ENCODE measurements at regions not wholly inside any gene's neighbourhood (a gene's known extent, or its start where the extent isn't known, plus 50 kb on each side); places are given as distances from the start of the nearest gene placed in this dataset.

GRCh38 chr1:173360487-173361063 lies 116.6 kb upstream of the PRDX6 start:
- H3K27me3 ChIP-seq = no peaks in the 10 kb centered on the region
- 61 to 72% (median 68%) methylated on average over 3 of the region's 3 CpGs for WGBS, 4 donors
- intact Hi-C loops (cut with DNase I) = no loop called here
- H3K4me1 ChIP-seq (replicated peaks in 1 of 2) = no peaks in the 10 kb centered on the region
- no peak overlapping the region for H3K27ac ChIP-seq
- no peak for DNase-seq
- H3K4me3 ChIP-seq = no peak overlapping the region
- TF ChIP-seq POLR2A (IDR thresholded peaks at IDR 0.05) = no peak
- no peak for TF ChIP-seq CTCF (IDR thresholded peaks at IDR 0.05)
- H3K9me3 ChIP-seq (replicated peaks in 1 of 3) = no peaks in the 10 kb centered on the region
- H3K36me3 ChIP-seq (replicated peaks in 1 of 2) = no peaks in the 10 kb centered on the region

DNA sequence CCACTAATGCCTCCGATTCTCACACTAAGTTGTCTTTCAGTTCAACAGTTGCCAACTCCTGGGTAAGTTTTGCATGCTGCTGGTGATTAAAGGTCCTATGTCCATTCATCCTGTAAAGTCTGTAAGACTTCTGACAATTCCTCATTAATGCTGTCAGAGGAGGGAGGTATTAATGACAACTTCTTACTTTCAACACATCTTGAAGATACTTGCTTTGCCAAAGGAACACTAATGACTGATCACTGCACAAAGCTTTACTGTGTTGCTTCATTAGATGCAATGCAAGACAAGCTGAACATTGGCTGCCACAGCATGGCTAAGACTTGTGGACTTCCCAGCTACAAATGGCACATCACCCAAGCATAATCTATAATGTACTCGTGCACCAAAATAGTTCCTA lies 114.6 kb upstream of the PRDX6 start:
- H3K36me3 ChIP-seq (replicated peaks in 1 of 2) = no peaks in the 10 kb centered on the region
- no peak overlapping the region for H3K27ac ChIP-seq
- TF ChIP-seq CTCF (IDR thresholded peaks at IDR 0.05) (no peak), POLR2A (IDR thresholded peaks at IDR 0.05) (no peak)
- no peaks in the 10 kb centered on the region for H3K9me3 ChIP-seq (replicated peaks in 1 of 3)
- no peak for DNase-seq
- intact Hi-C loops (cut with DNase I) = no loop called here
- 90 to 99% (median 96%) methylated on average over 2 of the region's 2 CpGs for WGBS, 4 donors
- no peak overlapping the region for H3K4me3 ChIP-seq
- no peaks in the 10 kb centered on the region for H3K27me3 ChIP-seq
- no peaks in the 10 kb centered on the region for H3K4me1 ChIP-seq (replicated peaks in 1 of 2)

DNA sequence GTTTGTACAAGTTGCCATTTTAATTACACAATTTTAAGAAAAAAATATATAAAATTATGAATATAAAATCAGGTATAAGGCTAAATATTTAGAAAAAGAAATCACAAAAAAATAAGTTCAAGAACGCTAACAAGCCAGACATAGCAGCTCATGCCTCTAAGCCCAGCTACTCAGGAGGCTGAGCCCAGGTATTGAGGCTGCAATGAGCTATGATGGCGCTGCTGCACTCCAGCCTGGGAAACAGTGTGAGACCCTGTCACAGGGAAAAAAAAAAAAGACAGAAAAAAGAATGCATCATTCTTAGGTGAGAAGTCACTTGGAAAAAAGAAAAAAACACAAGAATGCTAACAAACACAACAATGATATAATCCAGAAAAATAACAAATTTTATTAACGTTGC lies 112.3 kb upstream of the PRDX6 start:
- intact Hi-C loops (cut with DNase I) = no loop called here
- no peaks in the 10 kb centered on the region for H3K9me3 ChIP-seq (replicated peaks in 1 of 3)
- H3K4me1 ChIP-seq (replicated peaks in 1 of 2) = no peaks in the 10 kb centered on the region
- H3K27me3 ChIP-seq = no peaks in the 10 kb centered on the region
- H3K36me3 ChIP-seq (replicated peaks in 1 of 2) = no peaks in the 10 kb centered on the region
- no peak overlapping the region for H3K4me3 ChIP-seq
- WGBS, 4 donors = 85 to 94% (median 87%) methylated on average over 3 of the region's 3 CpGs
- TF ChIP-seq POLR2A (IDR thresholded peaks at IDR 0.05) = no peak
- TF ChIP-seq CTCF (IDR thresholded peaks at IDR 0.05) = no peak
- DNase-seq = no peak
- H3K27ac ChIP-seq = no peak overlapping the region

GRCh38 chr1:173365341-173365740 lies 111.8 kb upstream of the PRDX6 start:
- H3K4me1 ChIP-seq (replicated peaks in 1 of 2) = no peaks in the 10 kb centered on the region
- no peaks in the 10 kb centered on the region for H3K27me3 ChIP-seq
- intact Hi-C loops (cut with DNase I) = no loop called here
- no peak for TF ChIP-seq POLR2A (IDR thresholded peaks at IDR 0.05)
- no peak for TF ChIP-seq CTCF (IDR thresholded peaks at IDR 0.05)
- no peak overlapping the region for H3K4me3 ChIP-seq
- H3K27ac ChIP-seq = no peak overlapping the region
- no peaks in the 10 kb centered on the region for H3K9me3 ChIP-seq (replicated peaks in 1 of 3)
- H3K36me3 ChIP-seq (replicated peaks in 1 of 2) = no peaks in the 10 kb centered on the region
- DNase-seq = no peak
- WGBS, 4 donors = 58 to 78% (median 69%) methylated on average over 1 of the region's 1 CpG

Measured in adrenal gland (tissue), 9 donors.